Vagina (tissue), 2 donors: ENCODE measurements at regions not wholly inside any gene's neighbourhood (a gene's known extent, or its start where the extent isn't known, plus 50 kb on each side); places are given as distances from the start of the nearest gene placed in this dataset.
"Not testable (repeated sequence)": the region's sequence is repeated elsewhere in the genome, so short reads cannot be mapped to it uniquely, and the experiment has no call there.

ENCODE experiments used
- DNase-seq, 2 donors: peaks; one replicate each; pipeline ENCODE4 v3.0.0-alpha.2; 2017; ENCODE audit errors: extremely low spot score in 2 of 2
- H3K27ac ChIP-seq: fragments of 200-600 bp; sonication (generic); one replicate; pipeline ENCODE4 v1.5.1; 2019
- H3K27me3 ChIP-seq: fragments of 200-600 bp; sonication (generic); one replicate; pipeline ENCODE4 v1.5.1; 2019
- H3K36me3 ChIP-seq, 2 donors: fragments of 200-600 bp; sonication (generic); one replicate each; pipeline ENCODE4 v1.5.1; 2017 to 2019
- H3K4me1 ChIP-seq: fragments of 200-600 bp; sonication (generic); one replicate; pipeline ENCODE4 v1.5.1; 2019
- H3K4me3 ChIP-seq, 2 donors: fragments of 200-600 bp; sonication (generic); 1 replicate in 1 of 2; 2 replicates in 1 of 2; pipeline ENCODE4 v1.5.1; 2016 to 2019
- H3K9me3 ChIP-seq: fragments of 200-600 bp; sonication (generic); one replicate; pipeline ENCODE4 v1.5.1; 2019
- POLR2A ChIP-seq, 2 donors: fragments of 450-650 bp; IDR thresholded peaks; one replicate each; pipeline ENCODE4 v1.6.1; 2017; ENCODE audit warnings: antibody characterized with exemption in 2 of 2, mild to moderate bottlenecking in 2 of 2, moderate library complexity in 2 of 2
- POLR2AphosphoS5 ChIP-seq, 2 donors: sonication (generic); formaldehyde crosslinking; IDR thresholded peaks; one replicate each; pipeline ENCODE4 v1.9.0; 2017; ENCODE audit warnings: antibody characterized with exemption in 2 of 2, mild to moderate bottlenecking in 2 of 2, low read depth in 1 of 2; ENCODE audit not compliant: insufficient read depth in 1 of 2
- intact Hi-C: fragments of 100-400 bp; cut with DNase I; formaldehyde crosslinking; loops from one replicate; pipeline ENCODE4 v1.15.1; 2023
- TF ChIP-seq, protein P1 (sequence below), 3 experiments: fragments of 450-650 bp in 2 of 3; fragments of 200-600 bp in 1 of 3; sonication (generic) in 1 of 3; IDR thresholded peaks; one replicate each; pipeline ENCODE4 v1.5.1; 2017 to 2019; ENCODE audit warnings: antibody characterized with exemption in 3 of 3, mild to moderate bottlenecking in 2 of 3, moderate library complexity in 2 of 3

GRCh38 chr2:142294225-142294624, 163.4 kb upstream of the LRP1B start:
- DNase-seq = no peak
- no peaks in the 10 kb centered on the region for H3K4me1 ChIP-seq
- TF ChIP-seq, protein P1, sequence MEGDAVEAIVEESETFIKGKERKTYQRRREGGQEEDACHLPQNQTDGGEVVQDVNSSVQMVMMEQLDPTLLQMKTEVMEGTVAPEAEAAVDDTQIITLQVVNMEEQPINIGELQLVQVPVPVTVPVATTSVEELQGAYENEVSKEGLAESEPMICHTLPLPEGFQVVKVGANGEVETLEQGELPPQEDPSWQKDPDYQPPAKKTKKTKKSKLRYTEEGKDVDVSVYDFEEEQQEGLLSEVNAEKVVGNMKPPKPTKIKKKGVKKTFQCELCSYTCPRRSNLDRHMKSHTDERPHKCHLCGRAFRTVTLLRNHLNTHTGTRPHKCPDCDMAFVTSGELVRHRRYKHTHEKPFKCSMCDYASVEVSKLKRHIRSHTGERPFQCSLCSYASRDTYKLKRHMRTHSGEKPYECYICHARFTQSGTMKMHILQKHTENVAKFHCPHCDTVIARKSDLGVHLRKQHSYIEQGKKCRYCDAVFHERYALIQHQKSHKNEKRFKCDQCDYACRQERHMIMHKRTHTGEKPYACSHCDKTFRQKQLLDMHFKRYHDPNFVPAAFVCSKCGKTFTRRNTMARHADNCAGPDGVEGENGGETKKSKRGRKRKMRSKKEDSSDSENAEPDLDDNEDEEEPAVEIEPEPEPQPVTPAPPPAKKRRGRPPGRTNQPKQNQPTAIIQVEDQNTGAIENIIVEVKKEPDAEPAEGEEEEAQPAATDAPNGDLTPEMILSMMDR (IDR thresholded peaks at IDR 0.05) = no peak
- no peak for TF ChIP-seq POLR2AphosphoS5 (IDR thresholded peaks at IDR 0.05; ENCODE audit: insufficient read depth in 1 of 2, low read depth in 1 of 2)
- TF ChIP-seq POLR2A (IDR thresholded peaks at IDR 0.05) = no peak
- H3K36me3 ChIP-seq = no peaks in the 10 kb centered on the region
- H3K9me3 ChIP-seq = no peaks in the 10 kb centered on the region
- H3K4me3 ChIP-seq = no peak overlapping the region
- no peak overlapping the region for H3K27ac ChIP-seq
- intact Hi-C loops = no loop called here
- H3K27me3 ChIP-seq = no peaks in the 10 kb centered on the region

DNA sequence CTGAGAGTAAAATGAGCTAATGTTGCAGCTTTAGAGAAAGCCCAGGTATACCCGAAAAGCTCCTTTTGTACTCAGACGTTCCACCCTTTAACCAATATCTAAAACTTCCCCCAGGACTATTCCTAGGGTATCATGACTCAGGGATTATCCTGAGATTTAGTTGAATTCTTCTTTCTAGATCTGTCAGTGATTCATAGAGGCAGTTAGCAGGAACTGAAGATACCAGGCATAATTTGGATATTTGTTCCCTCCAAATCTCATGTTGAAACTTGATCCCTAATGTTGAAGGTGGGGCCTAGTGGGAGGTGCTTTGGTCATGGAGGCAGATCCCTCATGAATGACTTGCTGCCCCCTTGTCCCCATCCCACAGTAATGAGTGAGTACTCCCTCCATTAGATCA, 161.2 kb upstream of the LRP1B start:
- Histone ChIP-seq H3K27ac (no peak overlapping the region), H3K9me3 (no peaks in the 10 kb centered on the region), H3K27me3 (no peaks in the 10 kb centered on the region), H3K4me1 (no peaks in the 10 kb centered on the region), H3K36me3 (no peaks in the 10 kb centered on the region), H3K4me3 (no peak overlapping the region)
- DNase-seq = no peak
- intact Hi-C loops = no loop called here
- TF ChIP-seq, protein P1 (IDR thresholded peaks at IDR 0.05) = no peak
- TF ChIP-seq POLR2AphosphoS5 (IDR thresholded peaks at IDR 0.05; ENCODE audit: insufficient read depth in 1 of 2, low read depth in 1 of 2) = no peak
- TF ChIP-seq POLR2A (IDR thresholded peaks at IDR 0.05) = no peak

GRCh38 chr2:142290931-142291330, 160.1 kb upstream of the LRP1B start:
- no peaks in the 10 kb centered on the region for H3K27me3 ChIP-seq
- H3K4me1 ChIP-seq = no peaks in the 10 kb centered on the region
- no peak overlapping the region for H3K27ac ChIP-seq
- no peaks in the 10 kb centered on the region for H3K9me3 ChIP-seq
- H3K36me3 ChIP-seq = no peaks in the 10 kb centered on the region
- no peak for DNase-seq
- intact Hi-C loops = no loop called here
- TF ChIP-seq POLR2A (IDR thresholded peaks at IDR 0.05) = no peak
- no peak for TF ChIP-seq POLR2AphosphoS5 (IDR thresholded peaks at IDR 0.05; ENCODE audit: insufficient read depth in 1 of 2, low read depth in 1 of 2)
- TF ChIP-seq, protein P1 (IDR thresholded peaks at IDR 0.05) = no peak
- H3K4me3 ChIP-seq = no peak overlapping the region

- no peak for TF ChIP-seq POLR2AphosphoS5 (IDR thresholded peaks at IDR 0.05; ENCODE audit: insufficient read depth in 1 of 2, low read depth in 1 of 2)
- TF ChIP-seq, protein P1 (IDR thresholded peaks at IDR 0.05) = no peak
- no peak for TF ChIP-seq POLR2A (IDR thresholded peaks at IDR 0.05)
- H3K4me1 ChIP-seq = no peaks in the 10 kb centered on the region
- no peak overlapping the region for H3K4me3 ChIP-seq
- H3K9me3 ChIP-seq = no peaks in the 10 kb centered on the region
- no peaks in the 10 kb centered on the region for H3K27me3 ChIP-seq
- DNase-seq = no peak
- intact Hi-C loops = no loop called here
- H3K27ac ChIP-seq = no peak overlapping the region
- no peaks in the 10 kb centered on the region for H3K36me3 ChIP-seq
Measured at GRCh38 chr2:142286618-142287017, 155.8 kb upstream of the LRP1B start.

DNA sequence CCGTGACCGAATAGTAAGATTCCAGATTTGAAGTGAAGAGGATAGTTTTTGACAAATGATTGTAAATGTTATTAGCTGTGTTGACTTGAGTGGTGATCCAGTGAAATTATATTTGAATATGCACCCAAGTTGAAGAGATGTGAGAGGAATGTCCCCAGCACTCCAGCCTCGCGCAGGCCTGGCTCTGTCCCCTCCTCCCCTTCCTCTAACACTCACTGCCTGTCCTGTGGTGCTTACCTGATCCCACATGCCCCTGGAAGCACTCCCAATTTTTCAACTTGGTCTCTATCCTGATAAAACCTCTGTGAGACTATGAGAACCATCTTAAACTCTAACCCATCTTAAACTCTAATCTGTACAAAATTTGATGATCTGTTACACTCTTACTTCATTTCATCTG, 154.7 kb upstream of the LRP1B start:
- TF ChIP-seq, protein P1 (IDR thresholded peaks at IDR 0.05) = no peak
- TF ChIP-seq POLR2AphosphoS5 (IDR thresholded peaks at IDR 0.05; ENCODE audit: insufficient read depth in 1 of 2, low read depth in 1 of 2) (no peak), POLR2A (IDR thresholded peaks at IDR 0.05) (no peak)

GRCh38 chr2:142284336-142284735, 153.5 kb upstream of the LRP1B start:
- H3K27ac ChIP-seq, H3K4me3 ChIP-seq, H3K9me3 ChIP-seq, DNase-seq, intact Hi-C loops, H3K36me3 ChIP-seq, H3K27me3 ChIP-seq, H3K4me1 ChIP-seq: not testable (repeated sequence)

More for the DNA sequence above, 154.7 kb upstream of the LRP1B start:
- no peak overlapping the region for H3K27ac ChIP-seq
- no peak overlapping the region for H3K4me3 ChIP-seq
- intact Hi-C loops = no loop called here
- no peaks in the 10 kb centered on the region for H3K4me1 ChIP-seq
- DNase-seq = no peak
- no peaks in the 10 kb centered on the region for H3K36me3 ChIP-seq
- H3K9me3 ChIP-seq = no peaks in the 10 kb centered on the region
- no peaks in the 10 kb centered on the region for H3K27me3 ChIP-seq
